Motor neuron (in vitro differentiated cells): ENCODE measurements at regions not wholly inside any gene's neighbourhood (a gene's known extent, or its start where the extent isn't known, plus 50 kb on each side); places are given as distances from the start of the nearest gene placed in this dataset.
"Not testable (repeated sequence)": the region's sequence is repeated elsewhere in the genome, so short reads cannot be mapped to it uniquely, and the experiment has no call there.

Experiments
- ATAC-seq, 8 experiments: fragments of 200-7000 bp; cut with Tn5 transposase; replicated peaks in 6 of 8; 2 replicates each; pipeline ENCODE4 v1.8.0; 2021; ENCODE audit warnings: mild to moderate bottlenecking in 8 of 8, moderate library complexity in 8 of 8
- H3K27ac ChIP-seq, 2 donors: fragments of 250-450 bp; sonication (Bioruptor Pico); 2 replicates each; pipeline ENCODE4 v1.9.0; 2021; ENCODE audit warnings: antibody characterized with exemption in 2 of 2, mild to moderate bottlenecking in 2 of 2, moderate library complexity in 1 of 2
- H3K4me1 ChIP-seq, 2 donors: fragments of 250-450 bp; sonication (Bioruptor Pico); replicated peaks in 1 of 2; 2 replicates each; pipeline ENCODE4 v1.6.1; 2021; ENCODE audit warnings: antibody characterized with exemption in 2 of 2, mild to moderate bottlenecking in 2 of 2, moderate library complexity in 1 of 2
- H3K4me3 ChIP-seq, 5 donors: fragments of 250-450 bp; sonication (Bioruptor Pico); 2 replicates each; pipeline ENCODE4 v1.9.0; 2021; ENCODE audit warnings: antibody characterized with exemption in 5 of 5, mild to moderate bottlenecking in 5 of 5, moderate library complexity in 4 of 5
- WGBS, 10 experiments: fragments of 450-650 bp; shearing (Covaris generic); methylation state at CpG; one replicate each; pipeline ENCODE4 v1.0.0; 2022; 5-methylcytosine and 5-hydroxymethylcytosine counted together
- in situ Hi-C, 9 experiments: fragments of 400-800 bp; cut with MboI; loops; one replicate each; pipeline ENCODE4 v1.15.0; 2021; ENCODE audit warnings: low sequenced_read_pairs in 9 of 9, low pct_unique_long_range_greater_than_20kb in 2 of 9; ENCODE audit not compliant: unreplicated experiment in 9 of 9

- WGBS, 10 experiments = no CpG with 5 or more reads among the region's 8 CpGs
- ATAC-seq, H3K4me3 ChIP-seq, H3K4me1 ChIP-seq, in situ Hi-C loops, H3K27ac ChIP-seq: not testable (repeated sequence)
Measured at GRCh38 chr15:21774760-21775159, 102.8 kb downstream of the POTEB start.

GRCh38 chr15:21766524-21766923, 111.0 kb downstream of the POTEB start:
- ATAC-seq, H3K4me1 ChIP-seq, H3K4me3 ChIP-seq, in situ Hi-C loops, H3K27ac ChIP-seq: not testable (repeated sequence)
- WGBS, 10 experiments = no CpG with 5 or more reads among the region's 3 CpGs

- H3K4me1 ChIP-seq, H3K27ac ChIP-seq, ATAC-seq, in situ Hi-C loops, H3K4me3 ChIP-seq: not testable (repeated sequence)
- no CpG with 5 or more reads among the region's 2 CpGs for WGBS, 10 experiments
Measured at GRCh38 chr15:21763756-21764155, 113.8 kb downstream of the POTEB start.

- H3K4me1 ChIP-seq, in situ Hi-C loops, H3K4me3 ChIP-seq, H3K27ac ChIP-seq: not testable (repeated sequence)
- 0% methylated on average over 1 of the region's 8 CpGs; no CpG with 5 or more reads in 9 of the 10 experiments for WGBS, 10 experiments
- ATAC-seq = peak in 1 of 8 experiments; percentile 58
Measured at GRCh38 chr15:21760250-21761023, 117.1 kb downstream of the POTEB start.

GRCh38 chr15:21759401-21760165, 118.0 kb downstream of the POTEB start:
- ATAC-seq, H3K4me1 ChIP-seq, in situ Hi-C loops, H3K4me3 ChIP-seq, H3K27ac ChIP-seq: not testable (repeated sequence)
- WGBS, 10 experiments = no CpG with 5 or more reads among the region's 4 CpGs

GRCh38 chr15:21753838-21754237, 123.7 kb downstream of the POTEB start:
- ATAC-seq = peak in 2 of 8 experiments; percentile 33 to 56
- H3K4me3 ChIP-seq, H3K4me1 ChIP-seq, H3K27ac ChIP-seq, in situ Hi-C loops: not testable (repeated sequence)
- WGBS, 10 experiments = no CpG with 5 or more reads among the region's 2 CpGs

- H3K4me3 ChIP-seq, ATAC-seq, H3K27ac ChIP-seq, in situ Hi-C loops, H3K4me1 ChIP-seq: not testable (repeated sequence)
- WGBS, 10 experiments = no CpG with 5 or more reads among the region's 9 CpGs
Measured at GRCh38 chr15:21752124-21752957, 125.2 kb downstream of the POTEB start.

- H3K27ac ChIP-seq, H3K4me1 ChIP-seq, H3K4me3 ChIP-seq, ATAC-seq, in situ Hi-C loops: not testable (repeated sequence)
- no CpG with 5 or more reads among the region's 5 CpGs for WGBS, 10 experiments
Measured at GRCh38 chr15:21749173-21749572, 128.4 kb downstream of the POTEB start.

- ATAC-seq, H3K4me3 ChIP-seq, in situ Hi-C loops, H3K4me1 ChIP-seq, H3K27ac ChIP-seq: not testable (repeated sequence)
- WGBS, 10 experiments = no CpG with 5 or more reads among the region's 8 CpGs
Measured at GRCh38 chr15:21744245-21744915, 133.2 kb downstream of the POTEB start.

- in situ Hi-C loops, H3K27ac ChIP-seq, H3K4me3 ChIP-seq, ATAC-seq, H3K4me1 ChIP-seq: not testable (repeated sequence)
- no CpG with 5 or more reads among the region's 16 CpGs for WGBS, 10 experiments
Measured at GRCh38 chr15:21742067-21742466, 135.5 kb downstream of the POTEB start.

- in situ Hi-C loops, H3K4me1 ChIP-seq, H3K27ac ChIP-seq, H3K4me3 ChIP-seq, ATAC-seq: not testable (repeated sequence)
- no CpG with 5 or more reads among the region's 7 CpGs for WGBS, 10 experiments
Measured at GRCh38 chr15:21738003-21738402, 139.5 kb downstream of the POTEB start.

- H3K4me3 ChIP-seq, H3K27ac ChIP-seq, ATAC-seq, H3K4me1 ChIP-seq, in situ Hi-C loops: not testable (repeated sequence)
- no CpG with 5 or more reads among the region's 3 CpGs for WGBS, 10 experiments
Measured at GRCh38 chr15:21736443-21736842, 141.1 kb downstream of the POTEB start.

GRCh38 chr15:21735837-21736236, 141.7 kb downstream of the POTEB start:
- in situ Hi-C loops, H3K27ac ChIP-seq, ATAC-seq, H3K4me3 ChIP-seq, H3K4me1 ChIP-seq: not testable (repeated sequence)
- no CpG with 5 or more reads among the region's 1 CpG for WGBS, 10 experiments
